Lower leg skin (tissue), 3 donors: ENCODE measurements at regions not wholly inside any gene's neighbourhood (a gene's known extent, or its start where the extent isn't known, plus 50 kb on each side); places are given as distances from the start of the nearest gene placed in this dataset.
"Not testable (repeated sequence)": the region's sequence is repeated elsewhere in the genome, so short reads cannot be mapped to it uniquely, and the experiment has no call there.

Source experiments
- DNase-seq, 2 donors: peaks; one replicate each; pipeline ENCODE4 v3.0.0-alpha.2; 2019; ENCODE audit warnings: low spot score in 2 of 2
- H3K4me3 ChIP-seq: fragments of 200-600 bp; sonication (generic); 2 replicates; pipeline ENCODE4 v1.5.1; 2017; ENCODE audit warnings: mild to moderate bottlenecking, low read depth; ENCODE audit not compliant: poor library complexity, severe bottlenecking
- WGBS, 2 donors: methylation state at CpG; one replicate each; pipeline ENCODE4 v1.1.5; 2018; 5-methylcytosine and 5-hydroxymethylcytosine counted together
- intact Hi-C: fragments of 100-400 bp; cut with DNase I; formaldehyde crosslinking; loops from one replicate; pipeline ENCODE4 v1.15.0; 2023; ENCODE audit warnings: low total_unique reads

- DNase-seq, intact Hi-C loops, H3K4me3 ChIP-seq: not testable (repeated sequence)
- no CpG with 5 or more reads among the region's 3 CpGs for WGBS, 2 donors
These were observed 199.5 kb downstream of the ANKRD36 start for GRCh38 chr2:97312426-97312825.

GRCh38 chr2:97305426-97305825 is 192.5 kb downstream of the ANKRD36 start:
- H3K4me3 ChIP-seq, DNase-seq, intact Hi-C loops: not testable (repeated sequence)
- no CpG with 5 or more reads among the region's 5 CpGs for WGBS, 2 donors

GRCh38 chr2:97302881-97303280 is 189.9 kb downstream of the ANKRD36 start:
- intact Hi-C loops, DNase-seq: not testable (repeated sequence)
- WGBS, 2 donors, result 71% methylated on average over 5 of the region's 8 CpGs; no CpG with 5 or more reads in 1 of the 2 donors

GRCh38 chr2:97301771-97302170 is 188.8 kb downstream of the ANKRD36 start:
- intact Hi-C loops, result not testable (repeated sequence)
- WGBS, 2 donors, result no CpG with 5 or more reads among the region's 3 CpGs

More at GRCh38 chr2:97302881-97303280, 189.9 kb downstream of the ANKRD36 start:
- H3K4me3 ChIP-seq, result not testable (repeated sequence)

More at GRCh38 chr2:97301771-97302170, 188.8 kb downstream of the ANKRD36 start:
- DNase-seq, H3K4me3 ChIP-seq: not testable (repeated sequence)
